ENCODE measurements at regions not wholly inside any gene's neighbourhood (a gene's known extent, or its start where the extent isn't known, plus 50 kb on each side); places are given as distances from the start of the nearest gene placed in this dataset.

DNA sequence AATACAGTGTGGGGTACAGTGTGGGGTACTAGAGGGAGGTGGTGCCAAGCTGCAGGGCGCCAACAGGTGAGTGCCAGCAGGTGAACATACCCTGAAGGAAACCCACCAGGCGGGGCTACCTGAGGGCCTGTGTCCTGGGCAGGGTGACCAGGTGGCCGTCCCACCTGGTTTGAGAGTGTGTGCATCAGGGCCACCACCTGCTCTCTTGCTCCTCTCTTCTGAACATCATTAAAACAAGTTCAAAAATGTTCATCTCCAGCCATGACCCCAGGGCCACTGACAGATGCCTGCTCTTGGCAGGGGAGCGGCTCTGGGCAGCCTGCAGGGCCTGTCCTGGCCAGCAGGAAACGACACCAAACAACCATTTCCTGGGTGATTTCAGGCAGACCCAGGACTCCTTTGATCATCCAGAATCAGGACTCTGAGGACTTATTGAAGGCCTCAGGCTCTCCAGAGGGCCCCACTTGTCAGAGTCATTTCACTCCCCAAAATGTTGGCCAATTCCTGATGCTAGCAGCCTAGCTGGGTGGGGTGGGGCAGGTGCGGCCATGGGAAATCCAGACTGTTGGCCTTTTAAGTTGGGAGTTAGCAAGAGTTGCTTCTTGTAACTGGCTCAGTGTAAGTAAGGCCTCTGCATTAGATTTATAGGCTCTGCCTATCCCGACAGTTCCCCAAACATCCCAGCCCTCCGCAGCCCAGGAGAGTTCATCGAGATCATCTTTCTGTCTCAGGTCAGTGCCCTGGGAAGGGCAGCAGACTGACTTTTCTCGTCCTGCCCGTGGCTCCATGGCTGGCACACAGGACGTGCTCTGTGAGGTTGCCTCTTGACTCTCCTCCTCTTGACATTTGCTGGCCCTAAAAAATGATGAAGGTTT, 111.5 kb upstream of the ZNF236 start:
- TF ChIP-seq POLR2A (IDR thresholded peaks at IDR 0.05; ENCODE audit: low read depth, low read length) = no peak
- no peak for TF ChIP-seq TAF1 (IDR thresholded peaks at IDR 0.05; ENCODE audit: borderline replicate concordance, low read depth, low read length)
- no peak for TF ChIP-seq POLR2AphosphoS5 (IDR thresholded peaks at IDR 0.05; ENCODE audit: low read depth, low read length)
